ENCODE measurements at regions not wholly inside any gene's neighbourhood (a gene's known extent, or its start where the extent isn't known, plus 50 kb on each side); places are given as distances from the start of the nearest gene placed in this dataset.

DNA sequence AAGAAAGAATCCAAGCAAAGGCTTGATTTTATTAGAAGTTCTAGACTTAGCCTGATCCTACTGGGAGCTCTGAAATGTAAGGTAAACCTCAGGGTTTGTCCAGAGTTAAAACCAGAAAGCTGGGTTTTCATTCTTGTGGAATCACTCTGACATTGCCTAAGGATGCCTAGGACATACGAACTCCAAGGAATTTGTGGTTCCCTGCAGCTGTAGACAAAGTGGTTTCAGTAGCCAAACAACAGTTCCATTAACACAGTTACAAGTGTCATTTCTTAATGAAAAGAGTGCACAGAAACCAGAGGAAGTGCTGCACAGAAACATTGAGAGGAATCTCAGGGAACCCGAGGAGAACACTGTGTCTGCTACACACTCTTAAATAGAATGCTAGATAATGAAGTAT is 221.4 kb upstream of the ST6GAL2 start:
- Histone ChIP-seq H3K9me3 (no peaks in the 10 kb centered on the region), H3K4me1 (no peaks in the 10 kb centered on the region), H3K27ac (no peak overlapping the region), H3K27me3 (no peaks in the 10 kb centered on the region), H3K4me3 (no peak overlapping the region), H3K36me3 (replicated peaks in 1 of 2; ENCODE audit: insufficient read depth in 1 of 2, low read depth in 2 of 2) (no peaks in the 10 kb centered on the region)
- no peak for ATAC-seq
- intact Hi-C loops (cut with DNase I), result no loop called here
- TF ChIP-seq CTCF (IDR thresholded peaks at IDR 0.05) (no peak), POLR2A (IDR thresholded peaks at IDR 0.05) (no peak)
- WGBS, 2 donors, result 28 to 39% methylated on average over 2 of the region's 2 CpGs
- no peak for DNase-seq

GRCh38 chr2:107108556-107108955 is 222.6 kb upstream of the ST6GAL2 start:
- Histone ChIP-seq H3K36me3 (replicated peaks in 1 of 2; ENCODE audit: insufficient read depth in 1 of 2, low read depth in 2 of 2) (no peaks in the 10 kb centered on the region), H3K27ac (no peak overlapping the region), H3K4me1 (no peaks in the 10 kb centered on the region), H3K9me3 (no peaks in the 10 kb centered on the region), H3K4me3 (no peak overlapping the region), H3K27me3 (no peaks in the 10 kb centered on the region)
- intact Hi-C loops (cut with DNase I), result no loop called here
- ATAC-seq (no peak), DNase-seq (no peak)
- WGBS, 2 donors, result 49 to 53% methylated on average over 2 of the region's 2 CpGs
- TF ChIP-seq POLR2A (IDR thresholded peaks at IDR 0.05) (no peak), CTCF (IDR thresholded peaks at IDR 0.05) (no peak)

- 64 to 76% methylated on average over 1 of the region's 1 CpG for WGBS, 2 donors
Measured at GRCh38 chr2:107111623-107112022, 225.7 kb upstream of the ST6GAL2 start.

DNA sequence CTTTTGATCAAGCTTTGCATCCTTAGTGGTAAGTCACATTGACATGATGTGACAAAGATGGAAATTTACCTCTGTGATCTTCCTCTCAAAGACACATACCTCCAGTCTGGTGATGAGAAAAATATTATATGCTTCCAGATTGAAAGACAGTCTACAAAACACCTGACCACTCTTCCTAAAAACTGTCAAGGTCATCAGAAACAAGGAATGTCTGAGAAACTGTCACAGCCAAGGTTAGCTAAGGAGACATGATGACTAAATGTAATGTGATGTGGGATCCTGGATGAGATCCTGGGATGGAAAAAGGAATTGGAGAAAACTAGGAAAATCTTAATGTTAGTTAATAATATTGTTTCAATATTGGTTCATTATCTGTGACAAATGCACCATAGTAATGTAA is 226.6 kb upstream of the ST6GAL2 start:
- H3K4me1 ChIP-seq, result no peaks in the 10 kb centered on the region
- H3K27me3 ChIP-seq, result no peaks in the 10 kb centered on the region
- no peak for TF ChIP-seq POLR2A (IDR thresholded peaks at IDR 0.05)
- H3K36me3 ChIP-seq (replicated peaks in 1 of 2; ENCODE audit: insufficient read depth in 1 of 2, low read depth in 2 of 2), result no peaks in the 10 kb centered on the region
- DNase-seq (no peak), ATAC-seq (no peak)
- H3K27ac ChIP-seq, result no peak overlapping the region
- H3K4me3 ChIP-seq, result no peak overlapping the region
- intact Hi-C loops (cut with DNase I), result no loop called here
- no peaks in the 10 kb centered on the region for H3K9me3 ChIP-seq

More at GRCh38 chr2:107111623-107112022, 225.7 kb upstream of the ST6GAL2 start:
- Histone ChIP-seq H3K27me3 (no peaks in the 10 kb centered on the region), H3K27ac (no peak overlapping the region), H3K36me3 (replicated peaks in 1 of 2; ENCODE audit: insufficient read depth in 1 of 2, low read depth in 2 of 2) (no peaks in the 10 kb centered on the region), H3K9me3 (no peaks in the 10 kb centered on the region), H3K4me1 (no peaks in the 10 kb centered on the region), H3K4me3 (no peak overlapping the region)
- intact Hi-C loops (cut with DNase I), result no loop called here
- DNase-seq, result no peak
- ATAC-seq, result no peak
- no peak for TF ChIP-seq CTCF (IDR thresholded peaks at IDR 0.05)
- no peak for TF ChIP-seq POLR2A (IDR thresholded peaks at IDR 0.05)

DNA sequence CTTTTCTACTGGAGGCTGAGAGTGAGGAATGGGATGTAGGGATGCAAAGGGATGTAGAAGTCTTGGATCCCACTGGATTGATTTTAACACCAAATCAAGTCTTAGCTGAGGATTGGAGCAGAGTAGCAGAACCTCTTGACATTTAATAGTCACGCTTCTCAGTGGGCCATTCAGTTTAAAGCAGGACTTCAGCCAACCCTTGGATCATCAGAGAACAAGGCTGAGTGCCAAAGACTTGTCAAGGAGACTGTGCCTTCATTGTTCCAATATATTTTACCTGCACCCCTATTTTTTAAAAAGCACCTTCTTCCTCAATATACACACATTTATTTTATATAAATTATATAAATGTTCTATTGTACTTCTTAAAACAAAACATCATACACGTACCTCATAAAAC is 242.4 kb upstream of the ST6GAL2 start:
- H3K27ac ChIP-seq, result no peak overlapping the region
- no peaks in the 10 kb centered on the region for H3K36me3 ChIP-seq (replicated peaks in 1 of 2; ENCODE audit: insufficient read depth in 1 of 2, low read depth in 2 of 2)
- H3K27me3 ChIP-seq, result no peaks in the 10 kb centered on the region
- ATAC-seq (no peak), DNase-seq (no peak)
- no peak overlapping the region for H3K4me3 ChIP-seq
- no peak for TF ChIP-seq POLR2A (IDR thresholded peaks at IDR 0.05)
- TF ChIP-seq CTCF (IDR thresholded peaks at IDR 0.05), result no peak
- no peaks in the 10 kb centered on the region for H3K9me3 ChIP-seq
- H3K4me1 ChIP-seq, result no peaks in the 10 kb centered on the region
- intact Hi-C loops (cut with DNase I), result no loop called here
- 33 to 38% methylated on average over 2 of the region's 2 CpGs for WGBS, 2 donors
